GM23338 (cell line): ENCODE measurements at regions not wholly inside any gene's neighbourhood (a gene's known extent, or its start where the extent isn't known, plus 50 kb on each side); places are given as distances from the start of the nearest gene placed in this dataset.

ENCODE experiments used
- ATAC-seq: fragments of 200-7000 bp; cut with Tn5 transposase; 3 replicates; pipeline ENCODE4 v1.9.1; 2020
- DNase-seq: peaks from one replicate; pipeline ENCODE4 v3.0.0-alpha.2; 2015; ENCODE audit warnings: low spot score
- H2AFZ ChIP-seq: fragments of 200-600 bp; sonication (generic); 2 replicates; pipeline ENCODE4 v1.8.0; 2016; ENCODE audit warnings: antibody characterized with exemption, mild to moderate bottlenecking, moderate library complexity
- H3F3A ChIP-seq: fragments of 200-600 bp; sonication (generic); replicated peaks from 2 replicates; pipeline ENCODE4 v1.8.0; 2017; ENCODE audit warnings: antibody characterized with exemption, mixed run types, low read depth
- H3K27ac ChIP-seq: fragments of 200-600 bp; sonication (generic); 2 replicates; pipeline ENCODE4 v1.6.1; 2016; ENCODE audit warnings: low read depth
- H3K27me3 ChIP-seq: fragments of 200-600 bp; sonication (generic); 2 replicates; pipeline ENCODE4 v1.8.0; 2016; ENCODE audit warnings: mild to moderate bottlenecking, mixed run types, moderate library complexity; ENCODE audit not compliant: insufficient read depth
- H3K36me3 ChIP-seq: fragments of 200-600 bp; sonication (generic); 2 replicates; pipeline ENCODE4 v1.8.0; 2016; ENCODE audit warnings: mild to moderate bottlenecking; ENCODE audit not compliant: insufficient read depth
- H3K4me1 ChIP-seq: fragments of 200-600 bp; sonication (generic); 2 replicates; pipeline ENCODE4 v1.8.0; 2016; ENCODE audit warnings: mild to moderate bottlenecking, moderate library complexity; ENCODE audit not compliant: insufficient read depth
- H3K4me2 ChIP-seq: fragments of 200-600 bp; sonication (generic); 2 replicates; pipeline ENCODE4 v1.7.1; 2017; ENCODE audit warnings: mixed run types
- H3K4me3 ChIP-seq: fragments of 200-600 bp; sonication (generic); 2 replicates; pipeline ENCODE4 v1.6.1; 2016; ENCODE audit warnings: mixed run types
- H3K79me2 ChIP-seq: fragments of 200-600 bp; sonication (generic); replicated peaks from 2 replicates; pipeline ENCODE4 v1.8.0; 2017; ENCODE audit warnings: mild to moderate bottlenecking; ENCODE audit not compliant: insufficient read depth
- H3K9me2 ChIP-seq: fragments of 200-600 bp; sonication (generic); 2 replicates; pipeline ENCODE4 v1.8.0; 2017; ENCODE audit not compliant: insufficient read depth
- H4K20me1 ChIP-seq: fragments of 200-600 bp; sonication (generic); replicated peaks from 2 replicates; pipeline ENCODE4 v1.8.0; 2017; ENCODE audit warnings: mild to moderate bottlenecking; ENCODE audit not compliant: insufficient read depth
- H3K27ac Mint-ChIP-seq: 2 replicates; pipeline ENCODE4 v1.8.0; 2020; ENCODE audit warnings: inconsistent platforms, mild to moderate bottlenecking, moderate library complexity, mixed read lengths
- H3K27me3 Mint-ChIP-seq: 3 replicates; pipeline ENCODE4 v1.8.0; 2022; ENCODE audit warnings: low read depth, mild to moderate bottlenecking, moderate library complexity, mixed read lengths, inconsistent platforms; ENCODE audit not compliant: insufficient read depth, poor library complexity
- H3K36me3 Mint-ChIP-seq: 3 replicates; pipeline ENCODE4 v1.8.0; 2021; ENCODE audit warnings: low read depth, mild to moderate bottlenecking, inconsistent platforms, moderate library complexity, mixed read lengths
- H3K4me1 Mint-ChIP-seq: 3 replicates; pipeline ENCODE4 v1.8.0; 2020; ENCODE audit warnings: mild to moderate bottlenecking, inconsistent platforms, mixed read lengths
- H3K4me3 Mint-ChIP-seq: 3 replicates; pipeline ENCODE4 v1.8.0; 2021; ENCODE audit warnings: moderate library complexity, mild to moderate bottlenecking, inconsistent platforms, mixed read lengths
- H3K9me3 Mint-ChIP-seq: 3 replicates; pipeline ENCODE4 v1.8.0; 2020; ENCODE audit warnings: moderate library complexity, mild to moderate bottlenecking, inconsistent platforms, mixed read lengths
- EZH2phosphoT487 ChIP-seq: fragments of 200-600 bp; sonication (generic); IDR thresholded peaks from one replicate; pipeline ENCODE4 v1.8.1; 2018; ENCODE audit warnings: antibody characterized with exemption; ENCODE audit not compliant: unreplicated experiment
- NANOG ChIP-seq: IDR thresholded peaks from 2 replicates; pipeline ENCODE4 v1.6.1; 2016; ENCODE audit warnings: antibody characterized with exemption, borderline replicate concordance
- ZNF114 ChIP-seq: fragments of 250-450 bp; sonication (Bioruptor Pico); IDR thresholded peaks from 2 replicates; pipeline ENCODE4 v1.5.0; 2020; ENCODE audit warnings: mild to moderate bottlenecking, moderate library complexity
- ZNF331 ChIP-seq: fragments of 250-450 bp; sonication (Bioruptor Pico); IDR thresholded peaks from 2 replicates; pipeline ENCODE4 v1.5.0; 2020; ENCODE audit warnings: low read depth, mild to moderate bottlenecking, moderate library complexity
- ZNF462 ChIP-seq: fragments of 250-450 bp; sonication (Bioruptor Pico); IDR thresholded peaks from 2 replicates; pipeline ENCODE4 v1.5.0; 2020; ENCODE audit warnings: mild to moderate bottlenecking, moderate library complexity
- TF ChIP-seq, protein P1 (sequence below), 2 experiments: fragments of 200-600 bp in 1 of 2; sonication (generic) in 1 of 2; conservative IDR thresholded peaks; 2 replicates each; pipeline versions ENCODE4 v1.5.1 to v1.6.1; 2016 to 2017; ENCODE audit warnings: antibody characterized with exemption in 2 of 2, low read depth in 2 of 2, mild to moderate bottlenecking in 2 of 2, moderate library complexity in 1 of 2
- TF ChIP-seq, protein P2 (sequence below): IDR thresholded peaks from one replicate; pipeline ENCODE4 v1.6.1; 2018; ENCODE audit warnings: antibody characterized with exemption; ENCODE audit not compliant: unreplicated experiment

- TF ChIP-seq ZNF331 (CRISPR knock-in tag) = no peak
- no peak for TF ChIP-seq ZNF462 (CRISPR knock-in tag)
Observed at GRCh38 chr6:21777846-21778245, 184.3 kb downstream of the SOX4 start (continued).

- Mint-ChIP-seq H3K27me3 (peaks cover 2% of the 10 kb centered on the region), H3K9me3 (no peaks in the 10 kb centered on the region), H3K4me3 (no peak overlapping the region), H3K36me3 (peaks cover 35% of the 10 kb centered on the region), H3K27ac (peak overlapping the region; percentile 30), H3K4me1 (peaks cover 39% of the 10 kb centered on the region)
- Histone ChIP-seq H3K9me2 (no peaks in the 10 kb centered on the region), H3K4me3 (no peak overlapping the region), H2AFZ (no peak overlapping the region), H3K27me3 (no peaks in the 10 kb centered on the region), H3K27ac (peak overlapping the region; percentile 35), H3K79me2 (peaks cover 89% of the 10 kb centered on the region), H3K4me2 (peak overlapping the region; percentile 24), H4K20me1 (peaks cover 5% of the 10 kb centered on the region), H3F3A (peaks cover 6% of the 10 kb centered on the region; the same call in 1 of the 2 replicates), H3K4me1 (peaks cover 37% of the 10 kb centered on the region), H3K36me3 (no peaks in the 10 kb centered on the region)
- peak; percentile 36 for ATAC-seq
- no peak for DNase-seq
- TF ChIP-seq EZH2phosphoT487 (no peak), ZNF114 (no peak), NANOG (no peak)
- TF ChIP-seq, protein P1, sequence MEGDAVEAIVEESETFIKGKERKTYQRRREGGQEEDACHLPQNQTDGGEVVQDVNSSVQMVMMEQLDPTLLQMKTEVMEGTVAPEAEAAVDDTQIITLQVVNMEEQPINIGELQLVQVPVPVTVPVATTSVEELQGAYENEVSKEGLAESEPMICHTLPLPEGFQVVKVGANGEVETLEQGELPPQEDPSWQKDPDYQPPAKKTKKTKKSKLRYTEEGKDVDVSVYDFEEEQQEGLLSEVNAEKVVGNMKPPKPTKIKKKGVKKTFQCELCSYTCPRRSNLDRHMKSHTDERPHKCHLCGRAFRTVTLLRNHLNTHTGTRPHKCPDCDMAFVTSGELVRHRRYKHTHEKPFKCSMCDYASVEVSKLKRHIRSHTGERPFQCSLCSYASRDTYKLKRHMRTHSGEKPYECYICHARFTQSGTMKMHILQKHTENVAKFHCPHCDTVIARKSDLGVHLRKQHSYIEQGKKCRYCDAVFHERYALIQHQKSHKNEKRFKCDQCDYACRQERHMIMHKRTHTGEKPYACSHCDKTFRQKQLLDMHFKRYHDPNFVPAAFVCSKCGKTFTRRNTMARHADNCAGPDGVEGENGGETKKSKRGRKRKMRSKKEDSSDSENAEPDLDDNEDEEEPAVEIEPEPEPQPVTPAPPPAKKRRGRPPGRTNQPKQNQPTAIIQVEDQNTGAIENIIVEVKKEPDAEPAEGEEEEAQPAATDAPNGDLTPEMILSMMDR (conservative IDR thresholded peaks at IDR 0.05; ENCODE audit: low read depth in 2 of 2) = no peak
- TF ChIP-seq, protein P2, sequence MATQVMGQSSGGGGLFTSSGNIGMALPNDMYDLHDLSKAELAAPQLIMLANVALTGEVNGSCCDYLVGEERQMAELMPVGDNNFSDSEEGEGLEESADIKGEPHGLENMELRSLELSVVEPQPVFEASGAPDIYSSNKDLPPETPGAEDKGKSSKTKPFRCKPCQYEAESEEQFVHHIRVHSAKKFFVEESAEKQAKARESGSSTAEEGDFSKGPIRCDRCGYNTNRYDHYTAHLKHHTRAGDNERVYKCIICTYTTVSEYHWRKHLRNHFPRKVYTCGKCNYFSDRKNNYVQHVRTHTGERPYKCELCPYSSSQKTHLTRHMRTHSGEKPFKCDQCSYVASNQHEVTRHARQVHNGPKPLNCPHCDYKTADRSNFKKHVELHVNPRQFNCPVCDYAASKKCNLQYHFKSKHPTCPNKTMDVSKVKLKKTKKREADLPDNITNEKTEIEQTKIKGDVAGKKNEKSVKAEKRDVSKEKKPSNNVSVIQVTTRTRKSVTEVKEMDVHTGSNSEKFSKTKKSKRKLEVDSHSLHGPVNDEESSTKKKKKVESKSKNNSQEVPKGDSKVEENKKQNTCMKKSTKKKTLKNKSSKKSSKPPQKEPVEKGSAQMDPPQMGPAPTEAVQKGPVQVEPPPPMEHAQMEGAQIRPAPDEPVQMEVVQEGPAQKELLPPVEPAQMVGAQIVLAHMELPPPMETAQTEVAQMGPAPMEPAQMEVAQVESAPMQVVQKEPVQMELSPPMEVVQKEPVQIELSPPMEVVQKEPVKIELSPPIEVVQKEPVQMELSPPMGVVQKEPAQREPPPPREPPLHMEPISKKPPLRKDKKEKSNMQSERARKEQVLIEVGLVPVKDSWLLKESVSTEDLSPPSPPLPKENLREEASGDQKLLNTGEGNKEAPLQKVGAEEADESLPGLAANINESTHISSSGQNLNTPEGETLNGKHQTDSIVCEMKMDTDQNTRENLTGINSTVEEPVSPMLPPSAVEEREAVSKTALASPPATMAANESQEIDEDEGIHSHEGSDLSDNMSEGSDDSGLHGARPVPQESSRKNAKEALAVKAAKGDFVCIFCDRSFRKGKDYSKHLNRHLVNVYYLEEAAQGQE = no peak
Observed at GRCh38 chr6:21780141-21780540, 186.6 kb downstream of the SOX4 start.
